ENCODE measurements at regions not wholly inside any gene's neighbourhood (a gene's known extent, or its start where the extent isn't known, plus 50 kb on each side); places are given as distances from the start of the nearest gene placed in this dataset.

GRCh38 chr5:30960036-30960435 is 233.4 kb upstream of the CDH6 start:
- no peak for DNase-seq
- Histone ChIP-seq H3K4me1 (ENCODE audit: control insufficient read depth in 2 of 3, insufficient read depth in 2 of 3, low read depth in 1 of 3, low read length in 3 of 3) (no peaks in the 10 kb centered on the region), H3K27ac (ENCODE audit: low read depth in 2 of 2, low read length in 2 of 2) (no peak overlapping the region), H3K36me3 (ENCODE audit: control insufficient read depth in 2 of 3, insufficient read depth in 3 of 3, low read length in 3 of 3) (no peaks in the 10 kb centered on the region), H3K4me3 (ENCODE audit: low read length in 3 of 3) (no peak overlapping the region), H3K27me3 (ENCODE audit: control insufficient read depth, insufficient read depth, low read length) (no peaks in the 10 kb centered on the region), H3K9me3 (ENCODE audit: control insufficient read depth in 2 of 3, insufficient read depth in 1 of 3, low read length in 3 of 3) (no peaks in the 10 kb centered on the region), H3K9ac (ENCODE audit: low read length in 3 of 3) (no peak overlapping the region)
- TF ChIP-seq, protein P1, sequence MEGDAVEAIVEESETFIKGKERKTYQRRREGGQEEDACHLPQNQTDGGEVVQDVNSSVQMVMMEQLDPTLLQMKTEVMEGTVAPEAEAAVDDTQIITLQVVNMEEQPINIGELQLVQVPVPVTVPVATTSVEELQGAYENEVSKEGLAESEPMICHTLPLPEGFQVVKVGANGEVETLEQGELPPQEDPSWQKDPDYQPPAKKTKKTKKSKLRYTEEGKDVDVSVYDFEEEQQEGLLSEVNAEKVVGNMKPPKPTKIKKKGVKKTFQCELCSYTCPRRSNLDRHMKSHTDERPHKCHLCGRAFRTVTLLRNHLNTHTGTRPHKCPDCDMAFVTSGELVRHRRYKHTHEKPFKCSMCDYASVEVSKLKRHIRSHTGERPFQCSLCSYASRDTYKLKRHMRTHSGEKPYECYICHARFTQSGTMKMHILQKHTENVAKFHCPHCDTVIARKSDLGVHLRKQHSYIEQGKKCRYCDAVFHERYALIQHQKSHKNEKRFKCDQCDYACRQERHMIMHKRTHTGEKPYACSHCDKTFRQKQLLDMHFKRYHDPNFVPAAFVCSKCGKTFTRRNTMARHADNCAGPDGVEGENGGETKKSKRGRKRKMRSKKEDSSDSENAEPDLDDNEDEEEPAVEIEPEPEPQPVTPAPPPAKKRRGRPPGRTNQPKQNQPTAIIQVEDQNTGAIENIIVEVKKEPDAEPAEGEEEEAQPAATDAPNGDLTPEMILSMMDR (IDR thresholded peaks at IDR 0.05; ENCODE audit: borderline replicate concordance, extremely low read depth, insufficient read depth) = no peak
- no peak for FAIRE-seq
- intact Hi-C loops (cut with DNase I) = no loop called here

GRCh38 chr5:30959238-30959637 is 234.2 kb upstream of the CDH6 start:
- no peaks in the 10 kb centered on the region for H3K9me3 ChIP-seq (ENCODE audit: control insufficient read depth in 2 of 3, insufficient read depth in 1 of 3, low read length in 3 of 3)
- H3K27ac ChIP-seq (ENCODE audit: low read depth in 2 of 2, low read length in 2 of 2) = no peak overlapping the region
- intact Hi-C loops (cut with DNase I) = no loop called here
- TF ChIP-seq, protein P1 (IDR thresholded peaks at IDR 0.05; ENCODE audit: borderline replicate concordance, extremely low read depth, insufficient read depth) = no peak
- H3K27me3 ChIP-seq (ENCODE audit: control insufficient read depth, insufficient read depth, low read length) = no peaks in the 10 kb centered on the region
- no peak overlapping the region for H3K9ac ChIP-seq (ENCODE audit: low read length in 3 of 3)
- H3K4me1 ChIP-seq (ENCODE audit: control insufficient read depth in 2 of 3, insufficient read depth in 2 of 3, low read depth in 1 of 3, low read length in 3 of 3) = no peaks in the 10 kb centered on the region
- no peak for DNase-seq
- no peak overlapping the region for H3K4me3 ChIP-seq (ENCODE audit: low read length in 3 of 3)
- no peaks in the 10 kb centered on the region for H3K36me3 ChIP-seq (ENCODE audit: control insufficient read depth in 2 of 3, insufficient read depth in 3 of 3, low read length in 3 of 3)
- no peak for FAIRE-seq

DNA sequence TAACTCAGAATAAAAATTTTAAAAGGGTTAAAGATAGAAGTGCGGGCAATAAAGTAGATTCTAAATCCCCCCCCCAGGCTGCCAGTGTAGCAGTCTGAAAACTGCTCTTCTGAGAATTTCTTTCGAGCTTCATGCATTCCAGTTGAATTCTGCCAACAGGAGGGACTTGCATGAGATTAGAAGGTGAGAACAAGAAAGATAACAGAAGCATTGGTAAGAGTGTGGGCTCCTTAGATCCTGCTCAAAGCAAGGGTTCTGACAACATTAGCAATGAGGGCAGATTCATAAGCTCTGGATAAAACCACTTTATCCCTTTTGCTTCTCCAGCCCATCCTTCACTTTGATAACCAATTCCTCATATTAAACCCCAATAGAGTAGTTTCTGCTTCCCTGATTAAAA is 235.9 kb upstream of the CDH6 start:
- Histone ChIP-seq H3K4me1 (ENCODE audit: control insufficient read depth in 2 of 3, insufficient read depth in 2 of 3, low read depth in 1 of 3, low read length in 3 of 3) (no peaks in the 10 kb centered on the region), H3K27ac (ENCODE audit: low read depth in 2 of 2, low read length in 2 of 2) (no peak overlapping the region)

More for the DNA sequence above, 235.9 kb upstream of the CDH6 start:
- Histone ChIP-seq H3K27me3 (ENCODE audit: control insufficient read depth, insufficient read depth, low read length) (no peaks in the 10 kb centered on the region), H3K9me3 (ENCODE audit: control insufficient read depth in 2 of 3, insufficient read depth in 1 of 3, low read length in 3 of 3) (no peaks in the 10 kb centered on the region), H3K9ac (ENCODE audit: low read length in 3 of 3) (no peak overlapping the region), H3K36me3 (ENCODE audit: control insufficient read depth in 2 of 3, insufficient read depth in 3 of 3, low read length in 3 of 3) (no peaks in the 10 kb centered on the region), H3K4me3 (ENCODE audit: low read length in 3 of 3) (no peak overlapping the region)
- intact Hi-C loops (cut with DNase I) = no loop called here
- FAIRE-seq (no peak), DNase-seq (no peak)
- TF ChIP-seq, protein P1 (IDR thresholded peaks at IDR 0.05; ENCODE audit: borderline replicate concordance, extremely low read depth, insufficient read depth) = no peak
